DND-41 (cell line): ENCODE measurements at regions not wholly inside any gene's neighbourhood (a gene's known extent, or its start where the extent isn't known, plus 50 kb on each side); places are given as distances from the start of the nearest gene placed in this dataset.

Experiments used
- ATAC-seq: fragments of 200-7000 bp; cut with Tn5 transposase; 3 replicates; pipeline ENCODE4 v1.9.1; 2021; ENCODE audit warnings: low read depth; ENCODE audit not compliant: insufficient read depth
- DNase-seq: peaks from one replicate; pipeline ENCODE4 v3.0.0-alpha.2; 2020
- H2AFZ ChIP-seq: 2 replicates; pipeline ENCODE4 v1.6.0; 2012; ENCODE audit warnings: low read depth, low read length
- H3K27ac ChIP-seq: 2 replicates; pipeline ENCODE4 v1.5.1; 2012; ENCODE audit warnings: low read length, inconsistent platforms
- H3K27me3 ChIP-seq: fragments of 200-600 bp; sonication (generic); 2 replicates; pipeline ENCODE4 v1.6.0; 2012; ENCODE audit warnings: low read length, mild to moderate bottlenecking, inconsistent platforms; ENCODE audit not compliant: insufficient read depth, poor library complexity
- H3K36me3 ChIP-seq: 2 replicates; pipeline ENCODE4 v1.5.1; 2012; ENCODE audit warnings: low read length, inconsistent platforms; ENCODE audit not compliant: insufficient read depth
- H3K4me1 ChIP-seq: 2 replicates; pipeline ENCODE4 v1.5.1; 2012; ENCODE audit warnings: mild to moderate bottlenecking, low read length; ENCODE audit not compliant: insufficient read depth
- H3K4me2 ChIP-seq: 2 replicates; pipeline ENCODE4 v1.6.0; 2012; ENCODE audit warnings: mild to moderate bottlenecking, moderate library complexity, low read length, inconsistent platforms; ENCODE audit not compliant: insufficient read depth
- H3K4me3 ChIP-seq, 2 experiments: fragments of 200-600 bp in 1 of 2; shearing (Covaris generic) in 1 of 2; 2 replicates each; pipeline ENCODE4 v1.5.1; 2012 to 2016; ENCODE audit warnings: inconsistent platforms in 2 of 2, low read length in 2 of 2, mild to moderate bottlenecking in 2 of 2, low read depth in 1 of 2, moderate library complexity in 1 of 2
- H3K79me2 ChIP-seq: 2 replicates; pipeline ENCODE4 v1.6.0; 2012; ENCODE audit warnings: low read length, inconsistent platforms; ENCODE audit not compliant: insufficient read depth
- H3K9ac ChIP-seq: 2 replicates; pipeline ENCODE4 v1.6.0; 2012; ENCODE audit warnings: low read depth, mild to moderate bottlenecking, inconsistent platforms, low read length, moderate library complexity
- H3K9me3 ChIP-seq: 2 replicates; pipeline ENCODE4 v1.5.1; 2012; ENCODE audit warnings: low read length, moderate library complexity, mild to moderate bottlenecking, inconsistent platforms; ENCODE audit not compliant: insufficient read depth, severe bottlenecking
- H4K20me1 ChIP-seq: 2 replicates; pipeline ENCODE4 v1.6.0; 2012; ENCODE audit warnings: low read length; ENCODE audit not compliant: insufficient read depth
- EZH2 ChIP-seq: IDR thresholded peaks from 3 replicates; pipeline ENCODE4 v1.6.1; 2012; ENCODE audit warnings: borderline replicate concordance, low read depth, mild to moderate bottlenecking, moderate library complexity, low read length, inconsistent platforms; ENCODE audit not compliant: severe bottlenecking
- TF ChIP-seq, protein P1 (sequence below): IDR thresholded peaks from 2 replicates; pipeline ENCODE4 v1.5.1; 2012; ENCODE audit warnings: borderline replicate concordance, low read length, moderate library complexity, mild to moderate bottlenecking; ENCODE audit not compliant: poor library complexity, severe bottlenecking; ENCODE audit errors: extremely low read depth

DNA sequence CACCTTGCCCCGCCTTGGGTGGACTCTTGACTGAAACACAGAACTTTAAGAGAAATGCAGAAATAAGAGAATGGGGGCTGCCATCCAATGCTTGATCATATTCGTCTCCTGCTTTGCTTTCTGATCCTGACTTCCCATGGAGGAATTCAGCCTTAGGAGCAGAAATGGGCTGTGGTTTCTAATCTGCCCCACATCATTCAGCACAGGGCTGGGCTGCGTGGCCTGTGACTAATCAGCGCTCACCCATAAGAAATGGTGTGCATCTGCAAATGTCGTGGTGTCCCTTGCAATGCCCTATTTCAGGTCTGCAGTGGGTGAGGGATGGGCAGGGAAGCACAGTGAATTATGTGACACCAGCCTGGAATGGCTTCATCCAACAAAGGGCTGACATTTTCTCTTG, 60.7 kb upstream of the URI1 start:
- H3K79me2 ChIP-seq, result no peaks in the 10 kb centered on the region
- no peak overlapping the region for H2AFZ ChIP-seq
- DNase-seq (no peak), ATAC-seq (no peak)
- no peaks in the 10 kb centered on the region for H3K9me3 ChIP-seq
- no peak overlapping the region for H3K27ac ChIP-seq
- no peak overlapping the region for H3K4me3 ChIP-seq
- H3K9ac ChIP-seq, result no peak overlapping the region
- H3K4me1 ChIP-seq, result peaks cover under 1% of the 10 kb centered on the region; the same call in 1 of the 2 replicates
- H3K36me3 ChIP-seq, result no peaks in the 10 kb centered on the region
- H3K4me2 ChIP-seq, result no peak overlapping the region
- TF ChIP-seq, protein P1, sequence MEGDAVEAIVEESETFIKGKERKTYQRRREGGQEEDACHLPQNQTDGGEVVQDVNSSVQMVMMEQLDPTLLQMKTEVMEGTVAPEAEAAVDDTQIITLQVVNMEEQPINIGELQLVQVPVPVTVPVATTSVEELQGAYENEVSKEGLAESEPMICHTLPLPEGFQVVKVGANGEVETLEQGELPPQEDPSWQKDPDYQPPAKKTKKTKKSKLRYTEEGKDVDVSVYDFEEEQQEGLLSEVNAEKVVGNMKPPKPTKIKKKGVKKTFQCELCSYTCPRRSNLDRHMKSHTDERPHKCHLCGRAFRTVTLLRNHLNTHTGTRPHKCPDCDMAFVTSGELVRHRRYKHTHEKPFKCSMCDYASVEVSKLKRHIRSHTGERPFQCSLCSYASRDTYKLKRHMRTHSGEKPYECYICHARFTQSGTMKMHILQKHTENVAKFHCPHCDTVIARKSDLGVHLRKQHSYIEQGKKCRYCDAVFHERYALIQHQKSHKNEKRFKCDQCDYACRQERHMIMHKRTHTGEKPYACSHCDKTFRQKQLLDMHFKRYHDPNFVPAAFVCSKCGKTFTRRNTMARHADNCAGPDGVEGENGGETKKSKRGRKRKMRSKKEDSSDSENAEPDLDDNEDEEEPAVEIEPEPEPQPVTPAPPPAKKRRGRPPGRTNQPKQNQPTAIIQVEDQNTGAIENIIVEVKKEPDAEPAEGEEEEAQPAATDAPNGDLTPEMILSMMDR, result no peak
- no peak for TF ChIP-seq EZH2
- no peaks in the 10 kb centered on the region for H3K27me3 ChIP-seq
- no peaks in the 10 kb centered on the region for H4K20me1 ChIP-seq

DNA sequence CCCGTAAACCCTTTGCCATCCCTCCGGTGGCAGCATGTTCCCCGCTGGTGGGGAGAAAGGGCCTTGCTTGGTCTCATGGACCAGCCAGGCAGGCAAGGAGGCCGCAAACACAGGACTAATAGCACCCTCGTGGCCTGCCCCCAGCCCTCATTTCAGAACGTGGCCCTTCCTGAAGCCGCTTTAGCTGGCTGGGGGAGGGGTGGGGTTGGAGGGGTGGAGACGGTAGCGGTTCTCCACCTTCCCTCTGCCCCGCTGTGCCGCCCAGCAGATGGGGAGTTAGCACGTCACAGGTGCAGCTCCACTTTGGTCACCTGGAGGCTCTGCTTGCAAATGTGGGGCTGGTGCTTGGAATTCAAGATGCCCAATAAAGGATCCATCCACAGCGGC, 59.3 kb upstream of the URI1 start:
- no peaks in the 10 kb centered on the region for H3K27me3 ChIP-seq

DNA sequence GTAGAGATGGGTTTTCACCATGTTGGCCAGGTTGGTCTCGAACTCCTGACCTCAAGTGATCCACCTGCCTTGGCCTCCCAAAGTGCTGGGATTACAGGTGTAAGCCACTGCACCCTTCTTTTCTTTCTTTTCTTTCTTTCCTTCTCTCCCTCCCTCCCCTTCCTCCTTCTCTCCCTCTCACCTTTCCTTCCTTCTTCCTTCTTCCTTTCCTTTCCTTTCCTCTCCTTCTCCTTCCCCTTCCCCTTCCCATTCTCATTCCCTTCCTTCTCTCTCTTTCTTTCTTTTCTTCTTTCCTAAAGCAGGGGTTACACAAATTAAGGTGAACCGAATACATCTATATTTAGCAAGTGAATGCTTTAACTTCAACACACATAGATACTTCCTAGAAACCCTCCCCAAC, 58.0 kb upstream of the URI1 start:
- no peak for ATAC-seq
- no peaks in the 10 kb centered on the region for H3K27me3 ChIP-seq

More for the DNA sequence above, 59.3 kb upstream of the URI1 start:
- ATAC-seq (no peak), DNase-seq (no peak)
- Histone ChIP-seq H3K36me3 (no peaks in the 10 kb centered on the region), H3K4me2 (no peak overlapping the region), H3K4me1 (no peaks in the 10 kb centered on the region), H3K9me3 (no peaks in the 10 kb centered on the region), H3K9ac (no peak overlapping the region), H4K20me1 (no peaks in the 10 kb centered on the region), H2AFZ (no peak overlapping the region), H3K4me3 (no peak overlapping the region), H3K79me2 (no peaks in the 10 kb centered on the region), H3K27ac (no peak overlapping the region)
- no peak for TF ChIP-seq EZH2
- TF ChIP-seq, protein P1, result no peak

More for the DNA sequence above, 58.0 kb upstream of the URI1 start:
- Histone ChIP-seq H3K27ac (no peak overlapping the region), H4K20me1 (no peaks in the 10 kb centered on the region), H3K4me1 (no peaks in the 10 kb centered on the region), H3K79me2 (no peaks in the 10 kb centered on the region), H3K4me2 (no peak overlapping the region), H3K9ac (no peak overlapping the region), H2AFZ (no peak overlapping the region), H3K9me3 (no peaks in the 10 kb centered on the region), H3K36me3 (no peaks in the 10 kb centered on the region), H3K4me3 (no peak overlapping the region)
- TF ChIP-seq, protein P1, result no peak
- TF ChIP-seq EZH2, result no peak
- DNase-seq, result no peak
